ENCODE measurements at regions not wholly inside any gene's neighbourhood (a gene's known extent, or its start where the extent isn't known, plus 50 kb on each side); places are given as distances from the start of the nearest gene placed in this dataset.

- DNase-seq (ENCODE audit: low spot score): no peak
Measured at GRCh38 chr16:6057821-6058220, 960.2 kb upstream of the EEF2KMT start.

GRCh38 chr16:6048017-6048416 lies 950.4 kb upstream of the EEF2KMT start:
- no peak for DNase-seq (ENCODE audit: low spot score)

- DNase-seq (ENCODE audit: low spot score): no peak
Measured at GRCh38 chr16:6047325-6047724, 949.7 kb upstream of the EEF2KMT start.

GRCh38 chr16:6038941-6039645 lies 941.5 kb upstream of the EEF2KMT start:
- DNase-seq (ENCODE audit: low spot score): no peak

GRCh38 chr16:6035161-6035560 lies 937.6 kb upstream of the EEF2KMT start:
- DNase-seq (ENCODE audit: low spot score): no peak

- DNase-seq (ENCODE audit: low spot score): no peak
Measured at GRCh38 chr16:6034511-6034910, 936.9 kb upstream of the EEF2KMT start.

- no peak for DNase-seq (ENCODE audit: low spot score)
Measured at GRCh38 chr16:6032438-6032837, 934.8 kb upstream of the EEF2KMT start.

GRCh38 chr16:6031567-6031966 lies 934.0 kb upstream of the EEF2KMT start:
- DNase-seq (ENCODE audit: low spot score): no peak

- DNase-seq (ENCODE audit: low spot score): no peak
Measured at GRCh38 chr16:6031102-6031501, 933.5 kb upstream of the EEF2KMT start.

- DNase-seq (ENCODE audit: low spot score): no peak
Measured at GRCh38 chr16:6027733-6028132, 930.1 kb upstream of the EEF2KMT start.

GRCh38 chr16:6023449-6023848 lies 925.9 kb upstream of the EEF2KMT start:
- no peak for DNase-seq (ENCODE audit: low spot score)

GRCh38 chr16:6021276-6021943 lies 923.8 kb upstream of the EEF2KMT start:
- no peak for DNase-seq (ENCODE audit: low spot score)

- no peak for DNase-seq (ENCODE audit: low spot score)
Measured at GRCh38 chr16:6020162-6020985, 922.8 kb upstream of the EEF2KMT start.

- DNase-seq (ENCODE audit: low spot score): no peak
Measured at GRCh38 chr16:6019490-6019991, 921.9 kb upstream of the EEF2KMT start.

- no peak for DNase-seq (ENCODE audit: low spot score)
Measured at GRCh38 chr16:6018848-6019489, 921.4 kb upstream of the EEF2KMT start.

- DNase-seq (ENCODE audit: low spot score): no peak
Measured at GRCh38 chr16:6016530-6017184, 919.1 kb upstream of the EEF2KMT start.

- DNase-seq (ENCODE audit: low spot score): no peak
Measured at GRCh38 chr16:6012716-6013115, 915.1 kb upstream of the EEF2KMT start.

- DNase-seq (ENCODE audit: low spot score): no peak
Measured at GRCh38 chr16:6009151-6009550, 911.6 kb upstream of the EEF2KMT start.

- DNase-seq (ENCODE audit: low spot score): no peak
Measured at GRCh38 chr16:6008670-6009069, 911.1 kb upstream of the EEF2KMT start.

GRCh38 chr16:5993356-5993755 lies 895.8 kb upstream of the EEF2KMT start:
- no peak for DNase-seq (ENCODE audit: low spot score)

GRCh38 chr16:5982979-5983378 lies 885.4 kb upstream of the EEF2KMT start:
- no peak for DNase-seq (ENCODE audit: low spot score)
